Muscle layer of colon (tissue), 2 donors: ENCODE measurements at regions not wholly inside any gene's neighbourhood (a gene's known extent, or its start where the extent isn't known, plus 50 kb on each side); places are given as distances from the start of the nearest gene placed in this dataset.

Experiments
- H3K27ac ChIP-seq: one replicate; pipeline ENCODE4 v1.7.0; 2013; ENCODE audit warnings: low read depth, mild to moderate bottlenecking, low read length, moderate library complexity
- H3K27me3 ChIP-seq, 2 donors: one replicate each; pipeline ENCODE4 v1.7.0; 2013; ENCODE audit warnings: low read length in 2 of 2, mild to moderate bottlenecking in 2 of 2; ENCODE audit not compliant: insufficient read depth in 2 of 2, control insufficient read depth in 1 of 2
- H3K36me3 ChIP-seq: one replicate; pipeline ENCODE4 v1.7.0; 2013; ENCODE audit warnings: mild to moderate bottlenecking, low read length; ENCODE audit not compliant: insufficient read depth
- H3K4me1 ChIP-seq: one replicate; pipeline ENCODE4 v1.7.0; 2013; ENCODE audit warnings: mild to moderate bottlenecking, low read length; ENCODE audit not compliant: insufficient read depth
- H3K4me3 ChIP-seq, 2 donors: one replicate each; pipeline ENCODE4 v1.7.0; 2013; ENCODE audit warnings: low read length in 2 of 2, low read depth in 1 of 2, mild to moderate bottlenecking in 1 of 2, moderate library complexity in 1 of 2
- H3K9ac ChIP-seq: one replicate; pipeline ENCODE4 v1.7.0; 2013; ENCODE audit warnings: low read length
- H3K9me3 ChIP-seq: one replicate; pipeline ENCODE4 v1.7.0; 2013; ENCODE audit warnings: mild to moderate bottlenecking, low read length
- donor health status: abdominal sarcoma.
- donor health status: Adenocarcinoma of cecum.

- H3K27me3 ChIP-seq = no peaks in the 10 kb centered on the region
- no peaks in the 10 kb centered on the region for H3K36me3 ChIP-seq
- H3K27ac ChIP-seq = no peak overlapping the region
- H3K4me3 ChIP-seq = no peak overlapping the region
- no peaks in the 10 kb centered on the region for H3K4me1 ChIP-seq
- H3K9me3 ChIP-seq = no peaks in the 10 kb centered on the region
- H3K9ac ChIP-seq = no peak overlapping the region
Observed at GRCh38 chr5:105034401-105034763, 1471.8 kb upstream of the NUDT12 start.

- H3K4me1 ChIP-seq = no peaks in the 10 kb centered on the region
Observed at GRCh38 chr5:105033637-105034400, 1471.2 kb upstream of the NUDT12 start.

GRCh38 chr5:105032917-105033316 lies 1470.3 kb upstream of the NUDT12 start:
- no peaks in the 10 kb centered on the region for H3K4me1 ChIP-seq
- H3K9me3 ChIP-seq = no peaks in the 10 kb centered on the region
- H3K27me3 ChIP-seq = no peaks in the 10 kb centered on the region
- H3K36me3 ChIP-seq = no peaks in the 10 kb centered on the region
- H3K27ac ChIP-seq = no peak overlapping the region
- H3K4me3 ChIP-seq = no peak overlapping the region
- H3K9ac ChIP-seq = no peak overlapping the region

More at GRCh38 chr5:105033637-105034400, 1471.2 kb upstream of the NUDT12 start:
- H3K36me3 ChIP-seq = no peaks in the 10 kb centered on the region
- H3K9ac ChIP-seq = no peak overlapping the region
- H3K9me3 ChIP-seq = no peaks in the 10 kb centered on the region
- H3K27me3 ChIP-seq = no peaks in the 10 kb centered on the region
- H3K27ac ChIP-seq = no peak overlapping the region
- H3K4me3 ChIP-seq = no peak overlapping the region

GRCh38 chr5:105030153-105030552 lies 1467.6 kb upstream of the NUDT12 start:
- Histone ChIP-seq H3K4me1 (no peaks in the 10 kb centered on the region), H3K27me3 (no peaks in the 10 kb centered on the region), H3K9me3 (no peaks in the 10 kb centered on the region), H3K4me3 (no peak overlapping the region), H3K36me3 (no peaks in the 10 kb centered on the region), H3K27ac (no peak overlapping the region), H3K9ac (no peak overlapping the region)

GRCh38 chr5:105015098-105015497 lies 1452.5 kb upstream of the NUDT12 start:
- H3K9me3 ChIP-seq = no peaks in the 10 kb centered on the region
- no peak overlapping the region for H3K4me3 ChIP-seq
- H3K9ac ChIP-seq = no peak overlapping the region
- H3K4me1 ChIP-seq = no peaks in the 10 kb centered on the region
- no peaks in the 10 kb centered on the region for H3K27me3 ChIP-seq
- no peaks in the 10 kb centered on the region for H3K36me3 ChIP-seq
- no peak overlapping the region for H3K27ac ChIP-seq

GRCh38 chr5:104998572-104998971 lies 1436.0 kb upstream of the NUDT12 start:
- H3K4me1 ChIP-seq = no peaks in the 10 kb centered on the region
- H3K9ac ChIP-seq = no peak overlapping the region
- no peaks in the 10 kb centered on the region for H3K36me3 ChIP-seq
- H3K9me3 ChIP-seq = no peaks in the 10 kb centered on the region
- H3K27ac ChIP-seq = no peak overlapping the region
- no peak overlapping the region for H3K4me3 ChIP-seq
- no peaks in the 10 kb centered on the region for H3K27me3 ChIP-seq

- no peaks in the 10 kb centered on the region for H3K4me1 ChIP-seq
- no peak overlapping the region for H3K4me3 ChIP-seq
- H3K27ac ChIP-seq = no peak overlapping the region
- no peaks in the 10 kb centered on the region for H3K27me3 ChIP-seq
- H3K36me3 ChIP-seq = no peaks in the 10 kb centered on the region
- H3K9me3 ChIP-seq = no peaks in the 10 kb centered on the region
- H3K9ac ChIP-seq = no peak overlapping the region
Observed at GRCh38 chr5:104998169-104998568, 1435.6 kb upstream of the NUDT12 start.

GRCh38 chr5:104987074-104987473 lies 1424.5 kb upstream of the NUDT12 start:
- H3K36me3 ChIP-seq = no peaks in the 10 kb centered on the region
- H3K4me1 ChIP-seq = no peaks in the 10 kb centered on the region
- no peaks in the 10 kb centered on the region for H3K9me3 ChIP-seq
- no peaks in the 10 kb centered on the region for H3K27me3 ChIP-seq
- H3K27ac ChIP-seq = no peak overlapping the region
- H3K4me3 ChIP-seq = no peak overlapping the region
- no peak overlapping the region for H3K9ac ChIP-seq

- H3K9me3 ChIP-seq = no peaks in the 10 kb centered on the region
- no peaks in the 10 kb centered on the region for H3K27me3 ChIP-seq
- H3K4me3 ChIP-seq = no peak overlapping the region
- no peaks in the 10 kb centered on the region for H3K4me1 ChIP-seq
- no peak overlapping the region for H3K9ac ChIP-seq
- H3K36me3 ChIP-seq = no peaks in the 10 kb centered on the region
- no peak overlapping the region for H3K27ac ChIP-seq
Observed at GRCh38 chr5:104977529-104977928, 1414.9 kb upstream of the NUDT12 start.

GRCh38 chr5:104967806-104968410 lies 1405.3 kb upstream of the NUDT12 start:
- H3K27ac ChIP-seq = no peak overlapping the region
- no peaks in the 10 kb centered on the region for H3K9me3 ChIP-seq
- H3K4me3 ChIP-seq = no peak overlapping the region
- no peak overlapping the region for H3K9ac ChIP-seq
- H3K27me3 ChIP-seq = no peaks in the 10 kb centered on the region
- H3K36me3 ChIP-seq = no peaks in the 10 kb centered on the region
- H3K4me1 ChIP-seq = no peaks in the 10 kb centered on the region

- no peak overlapping the region for H3K9ac ChIP-seq
- H3K36me3 ChIP-seq = no peaks in the 10 kb centered on the region
- no peaks in the 10 kb centered on the region for H3K9me3 ChIP-seq
- H3K4me1 ChIP-seq = no peaks in the 10 kb centered on the region
- no peak overlapping the region for H3K27ac ChIP-seq
- no peaks in the 10 kb centered on the region for H3K27me3 ChIP-seq
- H3K4me3 ChIP-seq = no peak overlapping the region
Observed at GRCh38 chr5:104965006-104965405, 1402.4 kb upstream of the NUDT12 start.

- H3K4me1 ChIP-seq = no peaks in the 10 kb centered on the region
- H3K27ac ChIP-seq = no peak overlapping the region
- H3K9ac ChIP-seq = no peak overlapping the region
- no peaks in the 10 kb centered on the region for H3K9me3 ChIP-seq
- H3K36me3 ChIP-seq = no peaks in the 10 kb centered on the region
- no peak overlapping the region for H3K4me3 ChIP-seq
- no peaks in the 10 kb centered on the region for H3K27me3 ChIP-seq
Observed at GRCh38 chr5:104955479-104955878, 1392.9 kb upstream of the NUDT12 start.
